ENCODE measurements at regions not wholly inside any gene's neighbourhood (a gene's known extent, or its start where the extent isn't known, plus 50 kb on each side); places are given as distances from the start of the nearest gene placed in this dataset.
"Not testable (repeated sequence)": the region's sequence is repeated elsewhere in the genome, so short reads cannot be mapped to it uniquely, and the experiment has no call there.

DNA sequence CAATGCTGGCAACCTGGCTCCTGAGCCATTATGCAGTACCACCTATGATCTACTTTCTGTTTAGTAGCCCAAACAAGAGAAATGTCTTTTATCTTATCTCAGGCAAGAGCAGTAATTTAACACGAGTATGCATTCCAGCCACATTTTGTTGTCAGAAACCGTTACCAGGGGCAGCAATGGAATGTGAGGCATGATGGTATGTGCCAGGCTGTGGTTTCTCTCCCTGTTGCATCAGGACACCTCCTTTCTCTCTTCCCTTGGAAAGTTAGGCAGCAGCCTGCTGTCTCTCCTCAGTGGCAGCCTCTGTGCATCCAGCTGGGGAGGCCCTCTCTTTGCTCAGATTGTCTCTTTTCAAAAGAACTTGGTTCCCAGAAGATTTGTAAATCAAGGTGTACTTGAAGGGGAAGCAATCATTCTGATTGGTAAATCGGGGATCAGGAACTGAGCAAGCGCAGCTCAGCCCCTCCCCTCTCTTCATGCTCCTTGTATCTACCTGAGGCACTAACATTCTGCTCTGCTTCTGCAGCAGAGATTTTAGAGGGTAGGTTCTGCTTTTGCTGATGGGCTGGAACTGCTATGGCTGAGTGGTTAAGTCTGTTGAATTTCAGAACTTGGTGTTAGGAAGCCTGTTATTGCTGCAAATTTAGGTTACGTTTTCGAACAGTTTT, 229.2 kb downstream of the ADAMTS15 start:
- DNase-seq = no peak

DNA sequence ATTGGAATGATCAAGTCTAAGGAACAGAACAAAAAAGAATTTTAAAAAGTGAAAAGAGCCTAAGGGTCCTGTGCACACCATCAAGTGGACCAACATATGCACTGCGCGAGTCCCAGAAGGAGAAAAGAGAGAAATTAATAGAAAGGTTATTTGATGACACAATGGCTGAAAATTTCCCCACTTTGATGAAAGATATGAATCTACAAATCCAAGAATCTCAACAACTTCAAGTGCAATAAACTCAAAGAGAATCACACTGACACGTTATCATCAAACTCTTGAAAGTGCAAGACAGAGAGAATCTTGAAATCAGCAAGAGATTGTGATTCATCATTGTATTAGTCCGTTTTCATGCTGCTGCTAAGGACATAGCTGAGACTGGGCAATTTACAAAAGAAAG, 230.8 kb downstream of the ADAMTS15 start:
- DNase-seq = no peak

DNA sequence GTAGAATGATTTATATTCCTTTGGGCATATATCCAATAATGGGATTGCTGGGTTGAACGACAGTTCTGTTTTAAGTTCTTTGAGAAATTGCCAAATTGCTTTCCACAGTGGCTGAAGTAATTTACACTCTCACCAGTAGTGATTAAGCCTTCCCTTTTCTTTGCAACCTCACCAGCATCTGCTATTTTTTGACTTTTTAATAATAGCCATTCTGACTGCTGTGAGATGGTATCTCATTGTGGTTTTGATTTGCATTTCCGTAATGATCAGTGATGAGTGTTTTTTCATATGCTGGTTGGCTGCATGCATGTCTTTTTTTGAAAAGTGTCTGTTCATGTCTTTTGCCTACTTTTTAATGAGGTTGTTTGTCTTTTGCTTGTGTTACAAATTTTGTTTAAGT, 233.8 kb downstream of the SNX19 start:
- not testable (repeated sequence) for DNase-seq

- no peak for DNase-seq
These were observed 226.9 kb downstream of the SNX19 start for GRCh38 chr11:130689222-130689908.

DNA sequence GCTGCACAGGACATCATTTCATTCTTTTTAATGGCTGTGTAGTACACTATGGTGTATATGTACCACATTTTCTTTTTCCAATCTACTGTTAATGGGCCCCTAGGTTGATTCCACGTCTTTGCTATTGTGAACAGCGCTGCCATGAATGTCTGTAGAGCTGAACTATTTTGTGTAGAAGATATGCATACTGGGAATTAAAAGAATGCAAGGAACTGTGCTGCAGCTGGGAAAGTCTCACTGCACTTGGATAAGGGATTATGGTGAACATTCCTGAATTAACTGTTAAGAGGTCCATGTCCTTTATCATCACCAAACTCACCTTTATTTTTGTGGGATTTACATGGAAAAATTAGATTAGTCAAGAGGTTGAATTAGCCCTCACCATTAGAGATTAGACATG, 224.7 kb downstream of the SNX19 start:
- DNase-seq = no peak

- no peak for DNase-seq
These were observed 224.1 kb downstream of the SNX19 start for GRCh38 chr11:130692220-130692619.

- no peak for DNase-seq
These were observed 222.7 kb downstream of the SNX19 start for GRCh38 chr11:130693543-130693942.

GRCh38 chr11:130694488-130695045, 221.7 kb downstream of the SNX19 start:
- no peak for DNase-seq

DNA sequence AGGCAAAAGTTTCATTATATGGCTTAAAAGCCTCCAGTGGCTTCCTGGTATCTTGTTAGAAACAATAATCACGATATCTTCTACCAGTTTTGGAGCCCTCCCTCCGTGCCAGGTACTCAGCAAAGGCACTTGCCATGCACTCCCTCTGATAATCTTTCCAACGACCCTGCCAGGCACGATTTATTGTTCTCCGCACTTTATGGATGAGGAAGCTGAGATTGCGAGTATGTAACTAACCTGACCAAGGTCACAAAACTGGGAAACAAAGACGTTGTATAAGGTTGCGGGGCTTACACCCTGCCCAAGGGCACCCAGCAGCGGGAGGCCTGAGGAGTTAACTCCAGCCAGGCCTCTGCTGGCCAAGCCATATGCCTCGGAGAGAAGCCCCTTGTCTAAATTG, 218.1 kb downstream of the SNX19 start:
- no peak for DNase-seq

- no peak for DNase-seq
These were observed 216.7 kb downstream of the SNX19 start for GRCh38 chr11:130699561-130699960.

- DNase-seq = no peak
These were observed 216.2 kb downstream of the SNX19 start for GRCh38 chr11:130700092-130700491.

- no peak for DNase-seq
These were observed 212.6 kb downstream of the SNX19 start for GRCh38 chr11:130703489-130704190.

- no peak for DNase-seq
These were observed 210.4 kb downstream of the SNX19 start for GRCh38 chr11:130705670-130706421.

DNA sequence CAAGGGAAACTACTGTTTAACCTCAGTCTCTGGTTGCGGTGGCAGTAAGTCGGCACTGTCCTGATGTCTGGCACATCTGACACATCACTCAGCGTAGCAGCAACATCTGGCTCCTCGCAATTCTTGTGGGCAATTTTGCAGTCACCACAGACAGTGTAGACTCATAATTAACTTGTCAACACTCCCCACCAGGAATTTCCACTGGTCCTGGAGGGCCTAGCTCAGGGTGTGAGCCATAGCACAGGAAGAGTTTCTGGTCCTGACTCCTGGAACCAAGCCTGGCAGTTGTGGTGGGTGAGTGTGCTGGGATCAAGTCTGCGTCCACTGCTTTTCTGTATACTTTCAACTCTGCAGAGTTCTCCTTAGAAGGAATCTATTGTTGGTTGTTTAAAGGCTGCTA, 209.7 kb downstream of the SNX19 start:
- DNase-seq = no peak

- no peak for DNase-seq
These were observed 209.1 kb downstream of the SNX19 start for GRCh38 chr11:130707217-130707616.

GRCh38 chr11:130709531-130709930, 206.7 kb downstream of the SNX19 start:
- DNase-seq = no peak

DNA sequence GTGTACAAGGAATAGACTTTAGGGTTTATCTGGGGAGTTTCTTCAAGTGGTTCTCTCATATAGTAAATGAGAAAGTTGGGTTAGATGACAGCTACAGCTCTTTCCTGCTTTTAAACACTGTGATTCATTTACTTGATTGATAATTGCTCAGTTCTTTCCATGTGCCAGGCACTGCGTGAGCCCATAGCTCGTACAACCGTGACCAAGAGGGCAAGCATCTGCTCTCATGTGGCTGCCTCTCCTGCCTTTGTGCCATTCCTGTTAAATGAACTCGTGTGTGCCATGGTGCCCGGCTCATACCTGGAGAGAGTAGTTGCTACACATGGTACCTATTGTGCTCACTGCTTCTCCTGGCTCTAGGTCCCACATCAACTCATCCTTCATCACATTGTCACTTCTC, 206.3 kb downstream of the SNX19 start:
- no peak for DNase-seq

DNA sequence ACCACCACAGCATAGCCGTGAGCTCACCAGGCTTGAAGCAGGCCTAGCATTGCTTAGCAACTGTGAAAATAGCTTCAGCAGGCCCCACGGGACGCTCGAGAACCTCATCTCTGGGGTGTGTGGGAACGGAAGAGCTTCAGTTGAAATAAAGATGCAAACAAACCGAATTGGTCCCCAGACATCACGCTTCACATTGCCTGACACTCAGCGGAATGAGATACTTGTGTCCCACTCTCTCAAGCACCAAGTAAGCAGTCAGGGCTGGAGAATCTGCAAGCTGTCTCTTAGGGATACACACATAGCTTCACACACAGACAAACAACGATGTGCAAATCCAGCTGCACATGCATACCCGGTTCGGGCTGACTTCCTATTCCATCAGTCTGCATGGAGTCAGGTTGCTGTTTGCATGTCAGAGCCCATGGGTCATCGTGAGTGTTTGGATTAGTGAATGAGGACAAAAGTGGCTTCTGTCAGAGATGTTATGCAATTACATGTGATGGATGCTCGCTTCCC, 205.7 kb downstream of the SNX19 start:
- DNase-seq = peak; percentile 9

DNA sequence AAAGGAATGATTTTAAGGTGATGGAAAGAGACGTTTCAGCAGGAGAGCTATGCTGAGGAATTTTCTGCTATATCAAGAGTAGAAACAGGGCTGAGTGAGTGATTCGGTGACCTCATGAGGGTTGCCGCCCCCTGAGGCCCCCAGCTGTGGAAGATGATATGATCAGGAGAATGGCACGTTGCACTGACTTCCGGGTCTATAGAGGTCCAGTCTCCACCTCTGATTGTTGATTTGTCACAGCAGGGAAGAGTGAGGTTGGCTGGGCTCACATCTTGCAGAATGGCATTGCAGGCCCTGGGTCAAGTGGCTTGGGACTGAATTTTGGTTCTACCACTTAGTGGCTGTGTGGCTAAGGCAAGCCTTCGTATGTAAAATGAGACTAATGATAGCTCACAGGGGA, 205.1 kb downstream of the SNX19 start:
- no peak for DNase-seq

DNA sequence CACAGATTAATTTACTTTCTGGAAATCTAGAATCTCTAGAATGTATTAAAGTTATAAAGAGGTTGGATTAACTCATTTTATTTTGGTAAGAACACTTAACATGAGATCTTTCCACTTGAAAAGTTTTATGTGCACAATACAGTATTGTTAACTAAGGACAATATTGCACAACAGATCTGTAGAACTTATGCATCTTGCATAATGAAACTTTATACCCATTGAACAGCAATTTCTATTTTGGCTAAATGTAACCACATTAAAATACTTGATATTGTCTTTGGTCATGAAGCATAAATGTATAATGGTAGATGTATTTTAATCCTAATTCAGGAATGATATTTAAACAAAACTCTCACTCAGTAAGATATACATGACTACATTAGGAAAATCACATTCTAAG, 203.8 kb downstream of the SNX19 start:
- no peak for DNase-seq

GRCh38 chr11:130715085-130715876, 201.0 kb downstream of the SNX19 start:
- no peak for DNase-seq

DNA sequence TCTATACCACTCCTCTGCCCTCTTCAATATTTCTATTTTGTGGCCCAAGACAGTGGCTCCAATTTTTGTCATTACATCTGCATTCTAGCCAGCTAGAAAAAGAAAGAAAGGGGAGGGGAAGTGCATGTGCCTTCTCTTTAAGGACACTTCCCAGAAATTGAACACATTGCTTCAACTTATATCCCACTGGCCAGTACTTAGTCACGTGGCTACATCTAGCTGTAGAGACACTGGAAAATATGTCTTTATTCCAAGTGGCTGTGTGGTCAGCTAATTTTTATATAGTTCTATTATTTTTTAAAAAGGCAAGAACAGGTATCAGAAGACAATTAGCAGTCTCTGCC, 200.4 kb downstream of the SNX19 start:
- no peak for DNase-seq
